ENCODE measurements at regions not wholly inside any gene's neighbourhood (a gene's known extent, or its start where the extent isn't known, plus 50 kb on each side); places are given as distances from the start of the nearest gene placed in this dataset.

- TF ChIP-seq, protein P1, sequence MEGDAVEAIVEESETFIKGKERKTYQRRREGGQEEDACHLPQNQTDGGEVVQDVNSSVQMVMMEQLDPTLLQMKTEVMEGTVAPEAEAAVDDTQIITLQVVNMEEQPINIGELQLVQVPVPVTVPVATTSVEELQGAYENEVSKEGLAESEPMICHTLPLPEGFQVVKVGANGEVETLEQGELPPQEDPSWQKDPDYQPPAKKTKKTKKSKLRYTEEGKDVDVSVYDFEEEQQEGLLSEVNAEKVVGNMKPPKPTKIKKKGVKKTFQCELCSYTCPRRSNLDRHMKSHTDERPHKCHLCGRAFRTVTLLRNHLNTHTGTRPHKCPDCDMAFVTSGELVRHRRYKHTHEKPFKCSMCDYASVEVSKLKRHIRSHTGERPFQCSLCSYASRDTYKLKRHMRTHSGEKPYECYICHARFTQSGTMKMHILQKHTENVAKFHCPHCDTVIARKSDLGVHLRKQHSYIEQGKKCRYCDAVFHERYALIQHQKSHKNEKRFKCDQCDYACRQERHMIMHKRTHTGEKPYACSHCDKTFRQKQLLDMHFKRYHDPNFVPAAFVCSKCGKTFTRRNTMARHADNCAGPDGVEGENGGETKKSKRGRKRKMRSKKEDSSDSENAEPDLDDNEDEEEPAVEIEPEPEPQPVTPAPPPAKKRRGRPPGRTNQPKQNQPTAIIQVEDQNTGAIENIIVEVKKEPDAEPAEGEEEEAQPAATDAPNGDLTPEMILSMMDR (IDR thresholded peaks at IDR 0.05; ENCODE audit: insufficient read depth in 1 of 2, low read depth in 1 of 2, low read length in 1 of 2, severe bottlenecking in 1 of 2, unreplicated experiment in 1 of 2), result no peak
- Mint-ChIP-seq H3K4me1 (ENCODE audit: low read depth, unreplicated experiment) (no peaks in the 10 kb centered on the region), H3K36me3 (ENCODE audit: insufficient read depth, unreplicated experiment) (no peaks in the 10 kb centered on the region), H3K4me3 (ENCODE audit: unreplicated experiment) (no peak overlapping the region), H3K27me3 (ENCODE audit: insufficient read depth, unreplicated experiment) (no peaks in the 10 kb centered on the region), H3K9me3 (ENCODE audit: unreplicated experiment) (no peaks in the 10 kb centered on the region), H3K27ac (ENCODE audit: unreplicated experiment) (no peak overlapping the region)
- no peaks in the 10 kb centered on the region for H3K27me3 ChIP-seq (replicated peaks; ENCODE audit: control insufficient read depth, insufficient read depth, low read length)
- H3K4me3 ChIP-seq (ENCODE audit: low read depth, low read length), result no peak overlapping the region
- no TSS peak for BruUV-seq (replicated peaks)
- no peaks in the 10 kb centered on the region for H3K4me1 ChIP-seq
- POLR2A ChIA-PET, result no interaction called here
- H3K36me3 ChIP-seq (ENCODE audit: control insufficient read depth, insufficient read depth, low read length), result no peaks in the 10 kb centered on the region
- intact Hi-C loops (cut with micrococcal nuclease; ENCODE audit: unreplicated experiment), result no loop called here
- CTCF ChIA-PET, result no interaction called here
- DNase-seq, result no peak
- no peaks in the 10 kb centered on the region for H3K9me3 ChIP-seq
These were observed 340.2 kb upstream of the DMAC1 start for GRCh38 chr9:8139756-8140155.

- no peaks in the 10 kb centered on the region for H3K9me3 ChIP-seq
These were observed 336.9 kb upstream of the DMAC1 start for GRCh38 chr9:8136477-8136876.

DNA sequence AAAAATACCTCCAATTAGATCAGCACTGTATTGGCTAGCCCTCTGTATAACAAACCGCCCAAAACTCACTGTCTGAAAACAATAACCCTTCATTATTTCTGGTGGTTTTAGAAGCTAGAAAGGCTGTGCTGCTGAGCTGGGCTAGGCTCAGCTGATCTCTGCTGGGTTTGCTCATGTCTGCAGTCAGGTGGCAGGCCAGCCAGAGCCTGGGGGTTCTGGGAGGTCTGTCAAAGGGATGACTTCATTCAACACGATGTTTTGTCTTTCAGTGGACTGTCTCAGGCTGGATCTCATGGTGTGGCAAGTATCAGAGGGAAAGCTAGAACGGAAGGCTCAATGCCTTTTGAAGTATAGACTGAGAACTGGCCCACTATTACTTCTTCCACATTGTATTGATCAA is 335.1 kb upstream of the DMAC1 start:
- ChIA-PET POLR2A (no interaction called here), CTCF (no interaction called here)
- intact Hi-C loops (cut with micrococcal nuclease; ENCODE audit: unreplicated experiment), result no loop called here
- H3K4me3 ChIP-seq (ENCODE audit: low read depth, low read length), result no peak overlapping the region
- no peaks in the 10 kb centered on the region for H3K9me3 ChIP-seq
- no peak for DNase-seq
- TF ChIP-seq, protein P1 (IDR thresholded peaks at IDR 0.05; ENCODE audit: insufficient read depth in 1 of 2, low read depth in 1 of 2, low read length in 1 of 2, severe bottlenecking in 1 of 2, unreplicated experiment in 1 of 2), result no peak
- Mint-ChIP-seq H3K4me3 (ENCODE audit: unreplicated experiment) (no peak overlapping the region), H3K27me3 (ENCODE audit: insufficient read depth, unreplicated experiment) (no peaks in the 10 kb centered on the region), H3K4me1 (ENCODE audit: low read depth, unreplicated experiment) (no peaks in the 10 kb centered on the region), H3K36me3 (ENCODE audit: insufficient read depth, unreplicated experiment) (no peaks in the 10 kb centered on the region), H3K9me3 (ENCODE audit: unreplicated experiment) (no peaks in the 10 kb centered on the region), H3K27ac (ENCODE audit: unreplicated experiment) (no peak overlapping the region)
- BruUV-seq (replicated peaks), result no TSS peak
- H3K4me1 ChIP-seq, result no peaks in the 10 kb centered on the region
- no peaks in the 10 kb centered on the region for H3K27me3 ChIP-seq (replicated peaks; ENCODE audit: control insufficient read depth, insufficient read depth, low read length)
- H3K36me3 ChIP-seq (ENCODE audit: control insufficient read depth, insufficient read depth, low read length), result no peaks in the 10 kb centered on the region

More at GRCh38 chr9:8136477-8136876, 336.9 kb upstream of the DMAC1 start:
- Mint-ChIP-seq H3K36me3 (ENCODE audit: insufficient read depth, unreplicated experiment) (no peaks in the 10 kb centered on the region), H3K27ac (ENCODE audit: unreplicated experiment) (no peak overlapping the region), H3K9me3 (ENCODE audit: unreplicated experiment) (no peaks in the 10 kb centered on the region), H3K27me3 (ENCODE audit: insufficient read depth, unreplicated experiment) (no peaks in the 10 kb centered on the region), H3K4me1 (ENCODE audit: low read depth, unreplicated experiment) (no peaks in the 10 kb centered on the region), H3K4me3 (ENCODE audit: unreplicated experiment) (no peak overlapping the region)
- Histone ChIP-seq H3K4me1 (no peaks in the 10 kb centered on the region), H3K4me3 (ENCODE audit: low read depth, low read length) (no peak overlapping the region), H3K36me3 (ENCODE audit: control insufficient read depth, insufficient read depth, low read length) (no peaks in the 10 kb centered on the region), H3K27me3 (replicated peaks; ENCODE audit: control insufficient read depth, insufficient read depth, low read length) (no peaks in the 10 kb centered on the region)
- intact Hi-C loops (cut with micrococcal nuclease; ENCODE audit: unreplicated experiment), result no loop called here
- BruUV-seq (replicated peaks), result no TSS peak
- ChIA-PET CTCF (no interaction called here), POLR2A (no interaction called here)
- DNase-seq, result no peak
- TF ChIP-seq, protein P1 (IDR thresholded peaks at IDR 0.05; ENCODE audit: insufficient read depth in 1 of 2, low read depth in 1 of 2, low read length in 1 of 2, severe bottlenecking in 1 of 2, unreplicated experiment in 1 of 2), result no peak
